Central memory CD8-positive, alpha-beta T cell (primary cell): ENCODE measurements at regions not wholly inside any gene's neighbourhood (a gene's known extent, or its start where the extent isn't known, plus 50 kb on each side); places are given as distances from the start of the nearest gene placed in this dataset.

Experiments used
- ATAC-seq: fragments of 150-1000 bp; cut with Tn5 transposase; replicated peaks from 2 replicates; pipeline ENCODE4 v1.10.0; 2022; ENCODE audit warnings: mild to moderate bottlenecking, moderate FRiP score, moderate number of reproducible peaks; ENCODE audit not compliant: poor library complexity, severe bottlenecking; ENCODE audit errors: extremely low read depth
- DNase-seq, 2 donors: peaks; one replicate each; pipeline ENCODE4 v3.0.0; 2021; ENCODE audit warnings: low spot score in 2 of 2
- H3K27ac Mint-ChIP-seq: one replicate; pipeline ENCODE4 v1.8.0; 2022; ENCODE audit warnings: low read depth, mild to moderate bottlenecking, moderate library complexity, mixed read lengths
- H3K27me3 Mint-ChIP-seq: one replicate; pipeline ENCODE4 v1.8.0; 2022; ENCODE audit warnings: mixed read lengths
- H3K36me3 Mint-ChIP-seq: one replicate; pipeline ENCODE4 v1.8.0; 2022; ENCODE audit warnings: mild to moderate bottlenecking, moderate library complexity, mixed read lengths; ENCODE audit not compliant: insufficient read depth
- H3K4me1 Mint-ChIP-seq: one replicate; pipeline ENCODE4 v1.8.0; 2022; ENCODE audit warnings: mixed read lengths
- H3K4me3 Mint-ChIP-seq: one replicate; pipeline ENCODE4 v1.8.0; 2022; ENCODE audit warnings: mild to moderate bottlenecking, moderate library complexity, mixed read lengths
- H3K9me3 Mint-ChIP-seq: one replicate; pipeline ENCODE4 v1.8.0; 2022; ENCODE audit warnings: mixed read lengths

GRCh38 chr1:166700696-166701095 is 138.6 kb upstream of the POGK start:
- peaks cover 65% of the 10 kb centered on the region for H3K27me3 Mint-ChIP-seq
- H3K27ac Mint-ChIP-seq: no peak overlapping the region
- no peaks in the 10 kb centered on the region for H3K4me1 Mint-ChIP-seq
- ATAC-seq (no peak), DNase-seq (no peak)
- no peak overlapping the region for H3K4me3 Mint-ChIP-seq
- no peaks in the 10 kb centered on the region for H3K36me3 Mint-ChIP-seq
- H3K9me3 Mint-ChIP-seq: no peaks in the 10 kb centered on the region

- no peak overlapping the region for H3K27ac Mint-ChIP-seq
- no peaks in the 10 kb centered on the region for H3K9me3 Mint-ChIP-seq
- peaks cover 62% of the 10 kb centered on the region for H3K27me3 Mint-ChIP-seq
- no peaks in the 10 kb centered on the region for H3K36me3 Mint-ChIP-seq
- no peaks in the 10 kb centered on the region for H3K4me1 Mint-ChIP-seq
- ATAC-seq (no peak), DNase-seq (no peak)
- H3K4me3 Mint-ChIP-seq: no peak overlapping the region
These were observed 137.6 kb upstream of the POGK start for GRCh38 chr1:166701603-166702100.

GRCh38 chr1:166703141-166703540 is 136.1 kb upstream of the POGK start:
- Mint-ChIP-seq H3K36me3 (no peaks in the 10 kb centered on the region), H3K27me3 (peaks cover 64% of the 10 kb centered on the region), H3K9me3 (no peaks in the 10 kb centered on the region), H3K27ac (no peak overlapping the region), H3K4me1 (no peaks in the 10 kb centered on the region), H3K4me3 (no peak overlapping the region)
- DNase-seq (no peak), ATAC-seq (no peak)

GRCh38 chr1:166703726-166704462 is 135.4 kb upstream of the POGK start:
- ATAC-seq (no peak), DNase-seq (no peak)
- Mint-ChIP-seq H3K9me3 (no peaks in the 10 kb centered on the region), H3K4me3 (no peak overlapping the region), H3K4me1 (no peaks in the 10 kb centered on the region), H3K36me3 (peaks cover under 1% of the 10 kb centered on the region), H3K27ac (no peak overlapping the region), H3K27me3 (peaks cover 68% of the 10 kb centered on the region)

GRCh38 chr1:166705376-166706289 is 133.6 kb upstream of the POGK start:
- H3K36me3 Mint-ChIP-seq: peaks cover 2% of the 10 kb centered on the region
- no peak overlapping the region for H3K27ac Mint-ChIP-seq
- no peaks in the 10 kb centered on the region for H3K4me1 Mint-ChIP-seq
- H3K27me3 Mint-ChIP-seq: peaks cover 62% of the 10 kb centered on the region
- no peak overlapping the region for H3K4me3 Mint-ChIP-seq
- ATAC-seq (no peak), DNase-seq (no peak)
- no peaks in the 10 kb centered on the region for H3K9me3 Mint-ChIP-seq

GRCh38 chr1:166716620-166717019 is 122.7 kb upstream of the POGK start:
- DNase-seq (no peak), ATAC-seq (no peak)
- H3K27me3 Mint-ChIP-seq: peaks cover 20% of the 10 kb centered on the region
- H3K27ac Mint-ChIP-seq: no peak overlapping the region
- H3K4me3 Mint-ChIP-seq: no peak overlapping the region
- no peaks in the 10 kb centered on the region for H3K4me1 Mint-ChIP-seq
- H3K9me3 Mint-ChIP-seq: no peaks in the 10 kb centered on the region
- H3K36me3 Mint-ChIP-seq: no peaks in the 10 kb centered on the region

- ATAC-seq: no peak
- no peaks in the 10 kb centered on the region for H3K36me3 Mint-ChIP-seq
- DNase-seq: no peak
- H3K27ac Mint-ChIP-seq: no peak overlapping the region
- H3K4me3 Mint-ChIP-seq: no peak overlapping the region
- H3K9me3 Mint-ChIP-seq: peaks cover 4% of the 10 kb centered on the region
- peaks cover 34% of the 10 kb centered on the region for H3K27me3 Mint-ChIP-seq
- H3K4me1 Mint-ChIP-seq: no peaks in the 10 kb centered on the region
These were observed 118.1 kb upstream of the POGK start for GRCh38 chr1:166721145-166721544.

- H3K4me1 Mint-ChIP-seq: no peaks in the 10 kb centered on the region
- DNase-seq (no peak), ATAC-seq (no peak)
- no peaks in the 10 kb centered on the region for H3K36me3 Mint-ChIP-seq
- peaks cover 7% of the 10 kb centered on the region for H3K9me3 Mint-ChIP-seq
- H3K27me3 Mint-ChIP-seq: peaks cover 73% of the 10 kb centered on the region
- no peak overlapping the region for H3K27ac Mint-ChIP-seq
- no peak overlapping the region for H3K4me3 Mint-ChIP-seq
These were observed 108.9 kb upstream of the POGK start for GRCh38 chr1:166730299-166730888.

- Mint-ChIP-seq H3K36me3 (no peaks in the 10 kb centered on the region), H3K4me3 (no peak overlapping the region), H3K4me1 (no peaks in the 10 kb centered on the region), H3K27me3 (peaks cover 24% of the 10 kb centered on the region), H3K27ac (no peak overlapping the region), H3K9me3 (no peaks in the 10 kb centered on the region)
- ATAC-seq (no peak), DNase-seq (no peak)
These were observed 101.1 kb upstream of the POGK start for GRCh38 chr1:166738140-166738539.

GRCh38 chr1:166738873-166739272 is 100.4 kb upstream of the POGK start:
- DNase-seq (no peak), ATAC-seq (no peak)
- no peaks in the 10 kb centered on the region for H3K9me3 Mint-ChIP-seq
- no peaks in the 10 kb centered on the region for H3K36me3 Mint-ChIP-seq
- no peak overlapping the region for H3K4me3 Mint-ChIP-seq
- H3K27ac Mint-ChIP-seq: no peak overlapping the region
- no peaks in the 10 kb centered on the region for H3K4me1 Mint-ChIP-seq
- peaks cover 21% of the 10 kb centered on the region for H3K27me3 Mint-ChIP-seq

GRCh38 chr1:166740668-166741276 is 98.5 kb upstream of the POGK start:
- ATAC-seq (no peak), DNase-seq (no peak)
- Mint-ChIP-seq H3K4me3 (no peak overlapping the region), H3K36me3 (no peaks in the 10 kb centered on the region), H3K27me3 (peaks cover 34% of the 10 kb centered on the region), H3K27ac (no peak overlapping the region), H3K4me1 (no peaks in the 10 kb centered on the region), H3K9me3 (peaks cover 8% of the 10 kb centered on the region)

GRCh38 chr1:166763318-166763717 is 76.0 kb upstream of the POGK start:
- DNase-seq (no peak), ATAC-seq (no peak)
- Mint-ChIP-seq H3K27me3 (no peaks in the 10 kb centered on the region), H3K27ac (no peak overlapping the region), H3K4me3 (no peak overlapping the region), H3K9me3 (no peaks in the 10 kb centered on the region), H3K4me1 (no peaks in the 10 kb centered on the region), H3K36me3 (no peaks in the 10 kb centered on the region)
